ENCODE measurements at regions not wholly inside any gene's neighbourhood (a gene's known extent, or its start where the extent isn't known, plus 50 kb on each side); places are given as distances from the start of the nearest gene placed in this dataset.

GRCh38 chr15:38670128-38671005 lies 105.8 kb upstream of the RASGRP1 start:
- TF ChIP-seq, protein P1, sequence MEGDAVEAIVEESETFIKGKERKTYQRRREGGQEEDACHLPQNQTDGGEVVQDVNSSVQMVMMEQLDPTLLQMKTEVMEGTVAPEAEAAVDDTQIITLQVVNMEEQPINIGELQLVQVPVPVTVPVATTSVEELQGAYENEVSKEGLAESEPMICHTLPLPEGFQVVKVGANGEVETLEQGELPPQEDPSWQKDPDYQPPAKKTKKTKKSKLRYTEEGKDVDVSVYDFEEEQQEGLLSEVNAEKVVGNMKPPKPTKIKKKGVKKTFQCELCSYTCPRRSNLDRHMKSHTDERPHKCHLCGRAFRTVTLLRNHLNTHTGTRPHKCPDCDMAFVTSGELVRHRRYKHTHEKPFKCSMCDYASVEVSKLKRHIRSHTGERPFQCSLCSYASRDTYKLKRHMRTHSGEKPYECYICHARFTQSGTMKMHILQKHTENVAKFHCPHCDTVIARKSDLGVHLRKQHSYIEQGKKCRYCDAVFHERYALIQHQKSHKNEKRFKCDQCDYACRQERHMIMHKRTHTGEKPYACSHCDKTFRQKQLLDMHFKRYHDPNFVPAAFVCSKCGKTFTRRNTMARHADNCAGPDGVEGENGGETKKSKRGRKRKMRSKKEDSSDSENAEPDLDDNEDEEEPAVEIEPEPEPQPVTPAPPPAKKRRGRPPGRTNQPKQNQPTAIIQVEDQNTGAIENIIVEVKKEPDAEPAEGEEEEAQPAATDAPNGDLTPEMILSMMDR (IDR thresholded peaks at IDR 0.05; ENCODE audit: insufficient read depth, low read depth, low read length), result no peak
- TF ChIP-seq EZH2 (IDR thresholded peaks at IDR 0.05; ENCODE audit: insufficient read depth, low read length), result no peak
